Liver (tissue), 8 donors: ENCODE measurements at regions not wholly inside any gene's neighbourhood (a gene's known extent, or its start where the extent isn't known, plus 50 kb on each side); places are given as distances from the start of the nearest gene placed in this dataset.

Source experiments
- DNase-seq: peaks from one replicate; pipeline ENCODE4 v3.0.0-alpha.2; 2017; ENCODE audit warnings: low spot score
- H3K27ac ChIP-seq, 2 donors: one replicate each; pipeline ENCODE4 v1.7.0; 2013; ENCODE audit warnings: inconsistent platforms in 2 of 2, low read length in 2 of 2, control low read depth in 1 of 2, low read depth in 1 of 2, mild to moderate bottlenecking in 1 of 2
- H3K27me3 ChIP-seq, 4 donors: one replicate each; pipeline versions ENCODE4 v1.6.1 to v1.7.0; 2013; ENCODE audit warnings: low read length in 3 of 4, inconsistent platforms in 1 of 4, mild to moderate bottlenecking in 1 of 4, moderate library complexity in 1 of 4; ENCODE audit not compliant: control insufficient read depth in 4 of 4, insufficient read depth in 4 of 4
- H3K36me3 ChIP-seq, 4 donors: one replicate each; pipeline versions ENCODE4 v1.6.1 to v1.7.0; 2013; ENCODE audit warnings: low read length in 3 of 4, mild to moderate bottlenecking in 3 of 4, low read depth in 1 of 4, moderate library complexity in 1 of 4; ENCODE audit not compliant: control insufficient read depth in 4 of 4, insufficient read depth in 3 of 4
- H3K4me1 ChIP-seq, 4 donors: one replicate each; pipeline versions ENCODE4 v1.6.1 to v1.7.0; 2013; ENCODE audit warnings: low read length in 3 of 4, mild to moderate bottlenecking in 3 of 4, moderate library complexity in 1 of 4; ENCODE audit not compliant: control insufficient read depth in 4 of 4, insufficient read depth in 4 of 4
- H3K4me3 ChIP-seq, 3 donors: one replicate each; pipeline versions ENCODE4 v1.6.1 to v1.7.0; 2013; ENCODE audit warnings: low read length in 3 of 3, control low read depth in 1 of 3, low read depth in 1 of 3, mild to moderate bottlenecking in 1 of 3
- H3K9ac ChIP-seq, 2 donors: one replicate each; pipeline ENCODE4 v1.7.0; 2013; ENCODE audit warnings: low read length in 2 of 2, mild to moderate bottlenecking in 2 of 2, moderate library complexity in 2 of 2, control low read depth in 1 of 2, low read depth in 1 of 2
- H3K9me3 ChIP-seq, 4 donors: one replicate each; pipeline versions ENCODE4 v1.6.1 to v1.7.0; 2013; ENCODE audit warnings: low read length in 3 of 4; ENCODE audit not compliant: control insufficient read depth in 4 of 4
- EGR1 ChIP-seq, 2 donors: IDR thresholded peaks; 2 replicates each; pipeline ENCODE4 v1.6.1; 2016 to 2018; ENCODE audit warnings: antibody characterized with exemption in 2 of 2, low read depth in 2 of 2
- FOXA1 ChIP-seq: IDR thresholded peaks from 2 replicates; pipeline ENCODE4 v1.6.1; 2016; ENCODE audit warnings: antibody characterized with exemption
- HNF4A ChIP-seq, 2 donors: conservative IDR thresholded peaks; 2 replicates each; pipeline ENCODE4 v1.6.1; 2016; ENCODE audit warnings: antibody characterized with exemption in 2 of 2, mild to moderate bottlenecking in 2 of 2
- HNF4G ChIP-seq: IDR thresholded peaks from 2 replicates; pipeline ENCODE4 v1.6.1; 2016; ENCODE audit warnings: antibody characterized with exemption
- JUND ChIP-seq, 2 donors: IDR thresholded peaks; 2 replicates each; pipeline ENCODE4 v1.6.1; 2016; ENCODE audit warnings: antibody characterized with exemption in 2 of 2
- RAD21 ChIP-seq, 2 donors: IDR thresholded peaks; 2 replicates each; pipeline ENCODE4 v1.6.1; 2016; ENCODE audit warnings: antibody characterized with exemption in 2 of 2, mild to moderate bottlenecking in 2 of 2
- RXRA ChIP-seq, 2 donors: IDR thresholded peaks; 2 replicates each; pipeline ENCODE4 v1.6.1; 2017 to 2018; ENCODE audit warnings: antibody characterized with exemption in 2 of 2, mild to moderate bottlenecking in 1 of 2
- SP1 ChIP-seq: IDR thresholded peaks from 2 replicates; pipeline ENCODE4 v1.6.1; 2018; ENCODE audit warnings: antibody characterized with exemption, mild to moderate bottlenecking
- TAF1 ChIP-seq: conservative IDR thresholded peaks from 2 replicates; pipeline ENCODE4 v1.6.1; 2016; ENCODE audit warnings: antibody characterized with exemption, mild to moderate bottlenecking
- WGBS: extraction: QIAGEN DNeasy Blood & Tissue Kit; methylation state at CpG from one replicate; pipeline ENCODE4 v1.1.7; 2013; 5-methylcytosine and 5-hydroxymethylcytosine counted together
- TF ChIP-seq, protein P1 (sequence below): fragments of 150-350 bp; IDR thresholded peaks from 2 replicates; pipeline ENCODE4 v1.5.1; 2017; ENCODE audit warnings: improper control_type of control experiment, low read depth, low read length; ENCODE audit not compliant: missing input control
- TF ChIP-seq, protein P2 (sequence below): IDR thresholded peaks from 2 replicates; pipeline ENCODE4 v1.6.1; 2016; ENCODE audit warnings: antibody characterized with exemption
- TF ChIP-seq, protein P3 (sequence below): IDR thresholded peaks from 2 replicates; pipeline ENCODE4 v1.6.1; 2016; ENCODE audit warnings: antibody characterized with exemption
- donor health status: healthy.
- donor health status: healthy.
- donor health status: healthy.
- donor health status: healthy.
- donor health status: healthy.

DNA sequence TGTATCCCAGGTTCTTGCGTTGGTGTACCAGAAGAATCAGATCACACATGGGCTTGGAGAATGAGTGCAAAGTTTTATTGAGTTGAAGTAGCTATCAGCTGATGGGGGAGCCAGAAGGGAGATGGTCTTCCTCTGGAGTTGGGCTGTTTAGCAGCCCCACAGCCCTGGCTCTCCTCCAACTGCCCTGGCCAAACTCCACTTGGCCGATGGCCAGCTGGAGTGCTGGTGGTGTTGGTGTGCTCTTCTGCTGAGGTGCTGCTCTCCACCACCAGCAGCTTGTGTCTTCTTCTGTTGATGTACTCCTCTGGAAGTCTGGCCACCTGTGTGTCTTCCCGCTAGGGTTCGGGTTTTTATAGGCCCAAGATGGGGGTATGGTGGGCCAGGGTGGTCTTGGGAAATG lies 172.8 kb downstream of the TINAG start:
- Histone ChIP-seq H3K9me3 (no peaks in the 10 kb centered on the region), H3K27me3 (no peaks in the 10 kb centered on the region), H3K4me3 (no peak overlapping the region), H3K9ac (no peak overlapping the region), H3K36me3 (peaks cover 0 to 2% (median 0%) of the 10 kb centered on the region in 4 donors), H3K27ac (no peak overlapping the region), H3K4me1 (no peaks in the 10 kb centered on the region)
- 67% methylated on average over 4 of the region's 4 CpGs for WGBS
- no peak for TF ChIP-seq HNF4A (conservative IDR thresholded peaks at IDR 0.05)
- peak; percentile 75 for DNase-seq

DNA sequence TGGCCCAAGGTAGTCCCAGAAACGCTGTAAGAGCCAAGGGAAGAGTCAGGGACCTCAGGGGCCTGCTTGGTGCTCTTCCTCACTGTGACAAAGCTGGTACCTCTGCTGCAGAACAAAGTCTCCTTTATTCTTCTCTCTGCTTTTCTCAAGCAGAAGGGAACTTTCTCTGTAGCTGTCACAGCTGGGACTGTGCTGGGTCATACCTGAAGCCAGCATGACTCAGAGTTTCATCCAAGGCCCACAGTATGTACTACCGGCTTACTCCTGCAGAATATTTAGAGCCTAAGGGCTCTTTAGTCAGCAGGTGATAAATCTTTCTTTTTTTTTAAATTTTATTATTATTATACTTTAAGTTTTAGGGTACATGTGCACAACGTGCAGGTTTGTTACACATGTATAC lies 183.2 kb downstream of the TINAG start:
- Histone ChIP-seq H3K9me3 (peaks cover 0 to 3% (median 0%) of the 10 kb centered on the region in 4 donors), H3K4me1 (no peaks in the 10 kb centered on the region)

DNA sequence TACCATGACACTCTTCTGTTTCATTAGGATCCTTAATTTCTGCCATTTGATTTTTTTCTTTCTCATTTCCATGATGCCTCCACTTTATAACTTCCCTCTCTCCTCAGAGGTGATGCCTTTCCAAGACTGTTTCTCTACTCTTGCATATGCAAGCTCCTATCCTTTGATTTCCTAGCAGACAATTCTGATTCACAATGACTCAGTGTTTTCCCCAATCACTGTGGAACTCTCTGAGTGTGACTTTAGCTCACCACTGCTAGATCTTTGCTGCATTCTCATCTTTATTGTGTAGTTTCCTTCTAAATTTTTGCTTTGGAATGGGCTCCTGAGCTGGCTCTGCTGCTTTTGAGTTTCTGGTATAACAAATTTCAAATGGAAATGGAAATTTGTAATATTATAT lies 184.9 kb downstream of the TINAG start:
- H3K36me3 ChIP-seq = no peaks in the 10 kb centered on the region
- H3K4me1 ChIP-seq = no peaks in the 10 kb centered on the region
- TF ChIP-seq RAD21 (IDR thresholded peaks at IDR 0.05) (no peak), RXRA (IDR thresholded peaks at IDR 0.05) (no peak), HNF4A (conservative IDR thresholded peaks at IDR 0.05) (no peak), TAF1 (no peak), HNF4G (no peak)
- TF ChIP-seq, protein P1, sequence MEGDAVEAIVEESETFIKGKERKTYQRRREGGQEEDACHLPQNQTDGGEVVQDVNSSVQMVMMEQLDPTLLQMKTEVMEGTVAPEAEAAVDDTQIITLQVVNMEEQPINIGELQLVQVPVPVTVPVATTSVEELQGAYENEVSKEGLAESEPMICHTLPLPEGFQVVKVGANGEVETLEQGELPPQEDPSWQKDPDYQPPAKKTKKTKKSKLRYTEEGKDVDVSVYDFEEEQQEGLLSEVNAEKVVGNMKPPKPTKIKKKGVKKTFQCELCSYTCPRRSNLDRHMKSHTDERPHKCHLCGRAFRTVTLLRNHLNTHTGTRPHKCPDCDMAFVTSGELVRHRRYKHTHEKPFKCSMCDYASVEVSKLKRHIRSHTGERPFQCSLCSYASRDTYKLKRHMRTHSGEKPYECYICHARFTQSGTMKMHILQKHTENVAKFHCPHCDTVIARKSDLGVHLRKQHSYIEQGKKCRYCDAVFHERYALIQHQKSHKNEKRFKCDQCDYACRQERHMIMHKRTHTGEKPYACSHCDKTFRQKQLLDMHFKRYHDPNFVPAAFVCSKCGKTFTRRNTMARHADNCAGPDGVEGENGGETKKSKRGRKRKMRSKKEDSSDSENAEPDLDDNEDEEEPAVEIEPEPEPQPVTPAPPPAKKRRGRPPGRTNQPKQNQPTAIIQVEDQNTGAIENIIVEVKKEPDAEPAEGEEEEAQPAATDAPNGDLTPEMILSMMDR = no peak
- H3K27ac ChIP-seq = no peak overlapping the region
- no peak overlapping the region for H3K4me3 ChIP-seq
- no peak overlapping the region for H3K9ac ChIP-seq
- peaks cover 0 to 3% (median 0%) of the 10 kb centered on the region in 4 donors for H3K9me3 ChIP-seq
- DNase-seq = no peak
- H3K27me3 ChIP-seq = no peaks in the 10 kb centered on the region

More for the DNA sequence above, 183.2 kb downstream of the TINAG start:
- TF ChIP-seq JUND (IDR thresholded peaks at IDR 0.05) = no peak
- TF ChIP-seq, protein P1 = no peak
- no peak for TF ChIP-seq FOXA1
- TF ChIP-seq, protein P2, sequence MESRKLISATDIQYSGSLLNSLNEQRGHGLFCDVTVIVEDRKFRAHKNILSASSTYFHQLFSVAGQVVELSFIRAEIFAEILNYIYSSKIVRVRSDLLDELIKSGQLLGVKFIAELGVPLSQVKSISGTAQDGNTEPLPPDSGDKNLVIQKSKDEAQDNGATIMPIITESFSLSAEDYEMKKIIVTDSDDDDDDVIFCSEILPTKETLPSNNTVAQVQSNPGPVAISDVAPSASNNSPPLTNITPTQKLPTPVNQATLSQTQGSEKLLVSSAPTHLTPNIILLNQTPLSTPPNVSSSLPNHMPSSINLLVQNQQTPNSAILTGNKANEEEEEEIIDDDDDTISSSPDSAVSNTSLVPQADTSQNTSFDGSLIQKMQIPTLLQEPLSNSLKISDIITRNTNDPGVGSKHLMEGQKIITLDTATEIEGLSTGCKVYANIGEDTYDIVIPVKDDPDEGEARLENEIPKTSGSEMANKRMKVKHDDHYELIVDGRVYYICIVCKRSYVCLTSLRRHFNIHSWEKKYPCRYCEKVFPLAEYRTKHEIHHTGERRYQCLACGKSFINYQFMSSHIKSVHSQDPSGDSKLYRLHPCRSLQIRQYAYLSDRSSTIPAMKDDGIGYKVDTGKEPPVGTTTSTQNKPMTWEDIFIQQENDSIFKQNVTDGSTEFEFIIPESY = no peak
- TF ChIP-seq HNF4A (conservative IDR thresholded peaks at IDR 0.05) = no peak
- TF ChIP-seq SP1 = no peak
- TF ChIP-seq EGR1 (IDR thresholded peaks at IDR 0.05; ENCODE audit: low read depth in 2 of 2) = no peak
- no peak for TF ChIP-seq HNF4G
- TF ChIP-seq TAF1 = no peak
- TF ChIP-seq, protein P3, sequence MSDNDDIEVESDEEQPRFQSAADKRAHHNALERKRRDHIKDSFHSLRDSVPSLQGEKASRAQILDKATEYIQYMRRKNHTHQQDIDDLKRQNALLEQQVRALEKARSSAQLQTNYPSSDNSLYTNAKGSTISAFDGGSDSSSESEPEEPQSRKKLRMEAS = no peak
- TF ChIP-seq RXRA (IDR thresholded peaks at IDR 0.05) = no peak
- 73% methylated on average over 3 of the region's 3 CpGs for WGBS
- Histone ChIP-seq H3K27ac (no peak overlapping the region), H3K9ac (no peak overlapping the region), H3K4me3 (no peak overlapping the region), H3K36me3 (no peaks in the 10 kb centered on the region), H3K27me3 (no peaks in the 10 kb centered on the region)
- DNase-seq = no peak
